HepG2 (cell line): ENCODE measurements at regions not wholly inside any gene's neighbourhood (a gene's known extent, or its start where the extent isn't known, plus 50 kb on each side); places are given as distances from the start of the nearest gene placed in this dataset.

Experiments
- ATAC-seq: fragments of 200-7000 bp; cut with Tn5 transposase; 3 replicates; pipeline ENCODE4 v1.9.1; 2020; ENCODE audit warnings: mild to moderate bottlenecking, moderate library complexity
- BruUV-seq: library from RNA; stranded (reverse); fragments of 400-500 nt; replicated peaks from 2 replicates; lab custom pipeline; 2021; lab: Mats Ljungman, UMichigan
- CTCF ChIA-PET: fragments of 300-600 bp; formaldehyde crosslinking; extraction: SDS; loops from one replicate; lab custom pipeline; 2021; ENCODE audit warnings: low total read pairs, inconsistent platforms, low intra/inter-chr PET ratio; lab: Yijun Ruan, JAX
- POLR2A ChIA-PET: fragments of 350-600 bp; sonication (Branson Sonifier 250); formaldehyde crosslinking; loops from one replicate; lab custom pipeline; 2020; ENCODE audit warnings: antibody characterized with exemption, inconsistent platforms; lab: Yijun Ruan, JAX
- DNase-seq: peaks from one replicate; pipeline ENCODE4 v3.0.0-alpha.2; 2015; ENCODE audit warnings: low spot score
- FAIRE-seq: peaks from 3 replicates; lab custom pipeline; 2011; peaks lifted over from hg19 to GRCh38; lab: Jason Lieb, UNC
- H2AFZ ChIP-seq: one replicate; pipeline ENCODE4 v1.6.1; 2011; ENCODE audit warnings: low read length, inconsistent platforms
- H3K27ac ChIP-seq: fragments of 300-600 bp; 3 replicates; pipeline ENCODE4 v1.8.0; 2011; ENCODE audit warnings: mixed run types, mild to moderate bottlenecking, mixed read lengths, low read length, inconsistent platforms; ENCODE audit not compliant: insufficient read depth; ENCODE audit errors: extremely low read length
- H3K27me3 ChIP-seq, 2 experiments: fragments of 200-600 bp in 1 of 2; 2 replicates in 1 of 2; 3 replicates in 1 of 2; pipeline versions ENCODE4 v1.6.0 to v1.8.0; 2011; ENCODE audit warnings: low read length in 2 of 2, mild to moderate bottlenecking in 2 of 2, moderate library complexity in 2 of 2, inconsistent platforms in 1 of 2; ENCODE audit not compliant: insufficient read depth in 2 of 2, control insufficient read depth in 1 of 2
- H3K36me3 ChIP-seq, 2 experiments: fragments of 200-600 bp in 1 of 2; replicated peaks in 1 of 2; 2 replicates in 1 of 2; 3 replicates in 1 of 2; pipeline versions ENCODE4 v1.5.1 to v1.8.0; 2011; ENCODE audit warnings: low read length in 2 of 2, inconsistent platforms in 1 of 2; ENCODE audit not compliant: insufficient read depth in 2 of 2, control insufficient read depth in 1 of 2
- H3K4me1 ChIP-seq: 2 replicates; pipeline ENCODE4 v1.5.1; 2012; ENCODE audit warnings: low read length, inconsistent platforms; ENCODE audit not compliant: insufficient read depth
- H3K4me2 ChIP-seq: 2 replicates; pipeline ENCODE4 v1.6.0; 2011; ENCODE audit warnings: low read depth, low read length, inconsistent platforms
- H3K4me3 ChIP-seq, 3 experiments: fragments of 200-600 bp in 1 of 3; sonication (generic), shearing (Covaris generic) in 1 of 3; replicated peaks in 1 of 3; 2 replicates each; pipeline ENCODE4 v1.5.1; 2011 to 2016; ENCODE audit warnings: low read length in 3 of 3, inconsistent platforms in 2 of 3, low read depth in 2 of 3, mild to moderate bottlenecking in 2 of 3, control low read depth in 1 of 3, mixed read lengths in 1 of 3; ENCODE audit not compliant: insufficient read depth in 1 of 3
- H3K79me2 ChIP-seq: one replicate; pipeline ENCODE4 v1.6.1; 2011; ENCODE audit warnings: low read length, inconsistent platforms; ENCODE audit not compliant: insufficient read depth
- H3K9ac ChIP-seq: 2 replicates; pipeline ENCODE4 v1.6.0; 2011; ENCODE audit warnings: mild to moderate bottlenecking, low read depth, low read length, inconsistent platforms; ENCODE audit not compliant: insufficient read depth
- H3K9me3 ChIP-seq: 2 replicates; pipeline ENCODE4 v1.5.1; 2012; ENCODE audit warnings: mild to moderate bottlenecking, low read length
- H4K20me1 ChIP-seq: 2 replicates; pipeline ENCODE4 v1.6.0; 2011; ENCODE audit warnings: inconsistent platforms, mild to moderate bottlenecking, low read length, moderate library complexity; ENCODE audit not compliant: insufficient read depth
- AKAP8 ChIP-seq: sonication (generic); formaldehyde crosslinking; IDR thresholded peaks from 2 replicates; pipeline ENCODE4 v1.5.1; 2020; ENCODE audit warnings: mild to moderate bottlenecking, missing genetic modification reagents
- CHCHD3 ChIP-seq: sonication (generic); formaldehyde crosslinking; IDR thresholded peaks from 2 replicates; pipeline ENCODE4 v1.8.0; 2022; ENCODE audit warnings: mild to moderate bottlenecking, missing genetic modification reagents, moderate library complexity
- ELF4 ChIP-seq: sonication (generic); formaldehyde crosslinking; IDR thresholded peaks from 2 replicates; pipeline ENCODE4 v1.5.0; 2020; ENCODE audit warnings: missing genetic modification reagents, mild to moderate bottlenecking, moderate library complexity, borderline replicate concordance
- GATAD2A ChIP-seq: IDR thresholded peaks from 2 replicates; pipeline ENCODE4 v1.6.1; 2016
- GTF2F1 ChIP-seq: fragments of 150-350 bp; IDR thresholded peaks from 2 replicates; pipeline ENCODE4 v1.6.1; 2014; ENCODE audit warnings: low read length
- MEF2D ChIP-seq: sonication (generic); formaldehyde crosslinking; IDR thresholded peaks from 2 replicates; pipeline ENCODE4 v1.5.1; 2020; ENCODE audit warnings: mild to moderate bottlenecking, missing genetic modification reagents
- REST ChIP-seq, 2 experiments: IDR thresholded peaks; 2 replicates each; pipeline ENCODE4 v1.6.1; 2011 to 2012; ENCODE audit warnings: low read length in 2 of 2, borderline replicate concordance in 1 of 2, low read depth in 1 of 2, mild to moderate bottlenecking in 1 of 2, moderate library complexity in 1 of 2
- SNAPC2 ChIP-seq: sonication (generic); formaldehyde crosslinking; IDR thresholded peaks from 2 replicates; pipeline ENCODE4 v1.8.1; 2022; ENCODE audit warnings: mild to moderate bottlenecking, missing genetic modification reagents
- U2AF2 ChIP-seq: fragments of 200-400 bp; formaldehyde crosslinking; IDR thresholded peaks from 2 replicates; pipeline ENCODE4 v1.6.1; 2017; ENCODE audit warnings: low read depth, mild to moderate bottlenecking, low read length
- ZBTB2 ChIP-seq: sonication (generic); formaldehyde crosslinking; IDR thresholded peaks from 2 replicates; pipeline ENCODE4 v1.8.0; 2022; ENCODE audit warnings: low read depth, missing genetic modification reagents
- ZNF329 ChIP-seq: sonication (generic); formaldehyde crosslinking; IDR thresholded peaks from 2 replicates; pipeline ENCODE4 v1.9.0; 2021; ENCODE audit warnings: low read depth, mild to moderate bottlenecking, missing genetic modification reagents
- ZNF572 ChIP-seq: sonication (generic); formaldehyde crosslinking; IDR thresholded peaks from 2 replicates; pipeline ENCODE4 v1.5.1; 2020; ENCODE audit warnings: mild to moderate bottlenecking, missing genetic modification reagents
- WGBS: methylation state at CpG from one replicate; pipeline ENCODE4 v1.1.6; 2017; ENCODE audit warnings: low lambda C conversion rate; 5-methylcytosine and 5-hydroxymethylcytosine counted together
- in situ Hi-C: cut with HindIII; loops from 2 replicates; pipeline ENCODE4 v1.10.0; 2017; ENCODE audit warnings: low pct_unique_long_range_greater_than_20kb; ENCODE audit not compliant: extremely low pct_ligation_motif_present
- intact Hi-C: fragments of 100-400 bp; cut with micrococcal nuclease; formaldehyde crosslinking; loops from one replicate; pipeline ENCODE4 v1.10.0; 2022; ENCODE audit not compliant: unreplicated experiment
- TF ChIP-seq, protein P1 (sequence below): sonication (generic); formaldehyde crosslinking; IDR thresholded peaks from 2 replicates; pipeline ENCODE4 v1.5.1; 2020; ENCODE audit warnings: missing genetic modification reagents, mild to moderate bottlenecking, borderline replicate concordance
- TF ChIP-seq, protein P2 (sequence below): sonication (generic); formaldehyde crosslinking; IDR thresholded peaks from 2 replicates; pipeline ENCODE4 v1.4.0; 2020; ENCODE audit warnings: mild to moderate bottlenecking, missing genetic modification reagents

DNA sequence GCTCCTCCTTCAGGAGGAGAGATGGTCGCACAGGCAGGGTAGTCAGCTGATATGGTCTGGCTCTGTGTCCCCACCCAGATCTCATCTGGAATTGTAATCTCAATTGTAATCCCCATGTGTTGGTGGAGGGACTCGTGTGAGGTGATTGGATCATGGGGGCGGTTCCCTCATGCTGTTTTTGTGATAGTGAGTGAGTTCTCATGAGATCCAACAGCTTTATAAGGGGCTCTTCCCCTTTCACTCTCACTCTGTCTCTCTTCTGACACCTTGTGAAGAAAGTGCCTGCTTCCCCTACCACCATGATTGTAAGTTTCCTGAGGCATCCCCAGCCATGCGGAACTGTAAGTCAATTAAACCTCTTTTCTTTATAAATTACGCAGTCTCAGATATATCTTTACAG lies 218.9 kb upstream of the TMTC1 start (continued):
- TF ChIP-seq, protein P1, sequence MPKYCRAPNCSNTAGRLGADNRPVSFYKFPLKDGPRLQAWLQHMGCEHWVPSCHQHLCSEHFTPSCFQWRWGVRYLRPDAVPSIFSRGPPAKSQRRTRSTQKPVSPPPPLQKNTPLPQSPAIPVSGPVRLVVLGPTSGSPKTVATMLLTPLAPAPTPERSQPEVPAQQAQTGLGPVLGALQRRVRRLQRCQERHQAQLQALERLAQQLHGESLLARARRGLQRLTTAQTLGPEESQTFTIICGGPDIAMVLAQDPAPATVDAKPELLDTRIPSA (CRISPR knock-in tag) = no peak
- TF ChIP-seq SNAPC2 (CRISPR knock-in tag) (no peak), GTF2F1 (no peak), REST (IDR thresholded peaks at IDR 0.05; ENCODE audit: borderline replicate concordance in 1 of 2, low read depth in 1 of 2, low read length in 2 of 2) (no peak)

GRCh38 chr12:30000401-30000800 lies 216.7 kb upstream of the TMTC1 start:
- ChIA-PET CTCF (no interaction called here), POLR2A (no interaction called here)
- no peak overlapping the region for H3K27ac ChIP-seq
- H3K79me2 ChIP-seq = no peaks in the 10 kb centered on the region
- H3K9ac ChIP-seq = no peak overlapping the region
- no peak for DNase-seq
- no peaks in the 10 kb centered on the region for H3K4me1 ChIP-seq
- FAIRE-seq = no peak
- WGBS = 40% methylated on average over 1 of the region's 1 CpG
- H3K9me3 ChIP-seq = no peaks in the 10 kb centered on the region
- in situ Hi-C loops (no loop called here), intact Hi-C loops (no loop called here)
- no TSS peak for BruUV-seq
- no peak overlapping the region for H3K4me3 ChIP-seq
- no peak for ATAC-seq
- H2AFZ ChIP-seq = no peak overlapping the region
- H3K36me3 ChIP-seq = no peaks in the 10 kb centered on the region
- no peaks in the 10 kb centered on the region for H4K20me1 ChIP-seq
- H3K27me3 ChIP-seq = no peaks in the 10 kb centered on the region
- H3K4me2 ChIP-seq = no peak overlapping the region
- no peak for TF ChIP-seq ZNF329
- TF ChIP-seq ELF4 (CRISPR knock-in tag) = no peak
- no peak for TF ChIP-seq CHCHD3 (CRISPR knock-in tag)
- TF ChIP-seq MEF2D (CRISPR knock-in tag) = no peak
- TF ChIP-seq AKAP8 (CRISPR knock-in tag) = no peak
- TF ChIP-seq, protein P2, sequence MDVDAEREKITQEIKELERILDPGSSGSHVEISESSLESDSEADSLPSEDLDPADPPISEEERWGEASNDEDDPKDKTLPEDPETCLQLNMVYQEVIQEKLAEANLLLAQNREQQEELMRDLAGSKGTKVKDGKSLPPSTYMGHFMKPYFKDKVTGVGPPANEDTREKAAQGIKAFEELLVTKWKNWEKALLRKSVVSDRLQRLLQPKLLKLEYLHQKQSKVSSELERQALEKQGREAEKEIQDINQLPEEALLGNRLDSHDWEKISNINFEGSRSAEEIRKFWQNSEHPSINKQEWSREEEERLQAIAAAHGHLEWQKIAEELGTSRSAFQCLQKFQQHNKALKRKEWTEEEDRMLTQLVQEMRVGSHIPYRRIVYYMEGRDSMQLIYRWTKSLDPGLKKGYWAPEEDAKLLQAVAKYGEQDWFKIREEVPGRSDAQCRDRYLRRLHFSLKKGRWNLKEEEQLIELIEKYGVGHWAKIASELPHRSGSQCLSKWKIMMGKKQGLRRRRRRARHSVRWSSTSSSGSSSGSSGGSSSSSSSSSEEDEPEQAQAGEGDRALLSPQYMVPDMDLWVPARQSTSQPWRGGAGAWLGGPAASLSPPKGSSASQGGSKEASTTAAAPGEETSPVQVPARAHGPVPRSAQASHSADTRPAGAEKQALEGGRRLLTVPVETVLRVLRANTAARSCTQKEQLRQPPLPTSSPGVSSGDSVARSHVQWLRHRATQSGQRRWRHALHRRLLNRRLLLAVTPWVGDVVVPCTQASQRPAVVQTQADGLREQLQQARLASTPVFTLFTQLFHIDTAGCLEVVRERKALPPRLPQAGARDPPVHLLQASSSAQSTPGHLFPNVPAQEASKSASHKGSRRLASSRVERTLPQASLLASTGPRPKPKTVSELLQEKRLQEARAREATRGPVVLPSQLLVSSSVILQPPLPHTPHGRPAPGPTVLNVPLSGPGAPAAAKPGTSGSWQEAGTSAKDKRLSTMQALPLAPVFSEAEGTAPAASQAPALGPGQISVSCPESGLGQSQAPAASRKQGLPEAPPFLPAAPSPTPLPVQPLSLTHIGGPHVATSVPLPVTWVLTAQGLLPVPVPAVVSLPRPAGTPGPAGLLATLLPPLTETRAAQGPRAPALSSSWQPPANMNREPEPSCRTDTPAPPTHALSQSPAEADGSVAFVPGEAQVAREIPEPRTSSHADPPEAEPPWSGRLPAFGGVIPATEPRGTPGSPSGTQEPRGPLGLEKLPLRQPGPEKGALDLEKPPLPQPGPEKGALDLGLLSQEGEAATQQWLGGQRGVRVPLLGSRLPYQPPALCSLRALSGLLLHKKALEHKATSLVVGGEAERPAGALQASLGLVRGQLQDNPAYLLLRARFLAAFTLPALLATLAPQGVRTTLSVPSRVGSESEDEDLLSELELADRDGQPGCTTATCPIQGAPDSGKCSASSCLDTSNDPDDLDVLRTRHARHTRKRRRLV = no peak
- no peak for TF ChIP-seq U2AF2
- no peak for TF ChIP-seq ZBTB2 (CRISPR knock-in tag)
- TF ChIP-seq ZNF572 (CRISPR knock-in tag) = no peak
- TF ChIP-seq GATAD2A (CRISPR knock-in tag) = no peak
